GM12875 (cell line): ENCODE measurements at regions not wholly inside any gene's neighbourhood (a gene's known extent, or its start where the extent isn't known, plus 50 kb on each side); places are given as distances from the start of the nearest gene placed in this dataset.
A peak's percentile ranks its signal among the peaks of the same experiment; 100 is the strongest.

ENCODE experiments used
- H3K4me3 ChIP-seq: one replicate; pipeline ENCODE4 v1.5.1; 2011; ENCODE audit warnings: low read depth, low read length, control low read depth
- TF ChIP-seq, protein P1 (sequence below): IDR thresholded peaks from 2 replicates; pipeline ENCODE4 v1.5.1; 2011; ENCODE audit warnings: low read depth, mild to moderate bottlenecking, control low read depth, inconsistent platforms, low read length, moderate library complexity, borderline replicate concordance; ENCODE audit not compliant: insufficient read depth

DNA sequence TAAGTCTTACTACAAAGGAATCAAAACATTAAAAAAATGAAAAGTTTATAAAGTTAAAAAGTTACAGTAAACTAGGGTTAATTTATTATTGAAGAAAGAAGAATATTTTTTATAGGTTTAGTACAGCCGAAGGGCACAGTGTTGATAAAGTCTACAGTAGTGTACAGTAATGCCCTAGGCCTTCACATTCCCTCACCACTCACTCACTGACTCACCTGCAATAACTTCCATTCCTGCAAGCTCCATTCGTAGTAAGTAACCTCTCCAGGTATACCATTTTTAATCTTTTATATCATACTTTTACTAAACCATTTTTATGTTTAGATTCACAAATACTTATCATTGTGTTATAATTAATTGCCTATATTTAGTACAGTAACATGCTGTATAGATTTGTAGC lies 307.5 kb upstream of the FAM241A start:
- H3K4me3 ChIP-seq = no peak overlapping the region
- TF ChIP-seq, protein P1, sequence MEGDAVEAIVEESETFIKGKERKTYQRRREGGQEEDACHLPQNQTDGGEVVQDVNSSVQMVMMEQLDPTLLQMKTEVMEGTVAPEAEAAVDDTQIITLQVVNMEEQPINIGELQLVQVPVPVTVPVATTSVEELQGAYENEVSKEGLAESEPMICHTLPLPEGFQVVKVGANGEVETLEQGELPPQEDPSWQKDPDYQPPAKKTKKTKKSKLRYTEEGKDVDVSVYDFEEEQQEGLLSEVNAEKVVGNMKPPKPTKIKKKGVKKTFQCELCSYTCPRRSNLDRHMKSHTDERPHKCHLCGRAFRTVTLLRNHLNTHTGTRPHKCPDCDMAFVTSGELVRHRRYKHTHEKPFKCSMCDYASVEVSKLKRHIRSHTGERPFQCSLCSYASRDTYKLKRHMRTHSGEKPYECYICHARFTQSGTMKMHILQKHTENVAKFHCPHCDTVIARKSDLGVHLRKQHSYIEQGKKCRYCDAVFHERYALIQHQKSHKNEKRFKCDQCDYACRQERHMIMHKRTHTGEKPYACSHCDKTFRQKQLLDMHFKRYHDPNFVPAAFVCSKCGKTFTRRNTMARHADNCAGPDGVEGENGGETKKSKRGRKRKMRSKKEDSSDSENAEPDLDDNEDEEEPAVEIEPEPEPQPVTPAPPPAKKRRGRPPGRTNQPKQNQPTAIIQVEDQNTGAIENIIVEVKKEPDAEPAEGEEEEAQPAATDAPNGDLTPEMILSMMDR = no peak

DNA sequence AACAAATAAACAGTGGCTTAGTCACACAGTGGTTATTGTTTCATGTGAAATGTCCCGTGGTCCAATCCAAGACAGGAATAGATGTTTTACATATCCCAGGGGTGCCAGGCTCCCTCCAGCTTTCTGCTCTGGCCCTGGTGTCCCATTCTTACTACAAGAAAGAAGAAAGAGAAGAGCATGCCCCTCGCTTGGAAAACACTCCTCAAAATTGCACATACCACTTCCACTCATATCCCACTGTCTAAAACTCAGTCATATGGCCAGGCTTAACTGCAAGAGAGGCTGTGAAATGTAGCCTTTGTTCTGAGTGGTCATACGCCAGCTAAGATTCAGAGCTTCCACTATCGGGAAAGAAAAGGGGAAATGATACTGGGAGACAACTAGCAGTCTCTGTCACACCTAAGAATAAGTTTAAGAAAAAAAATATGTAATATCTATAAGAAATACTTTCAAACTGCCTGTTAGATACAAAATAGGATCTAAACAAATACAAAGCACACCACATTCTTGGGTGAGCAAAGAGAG lies 306.8 kb upstream of the FAM241A start:
- TF ChIP-seq, protein P1 = no peak
- no peak overlapping the region for H3K4me3 ChIP-seq

DNA sequence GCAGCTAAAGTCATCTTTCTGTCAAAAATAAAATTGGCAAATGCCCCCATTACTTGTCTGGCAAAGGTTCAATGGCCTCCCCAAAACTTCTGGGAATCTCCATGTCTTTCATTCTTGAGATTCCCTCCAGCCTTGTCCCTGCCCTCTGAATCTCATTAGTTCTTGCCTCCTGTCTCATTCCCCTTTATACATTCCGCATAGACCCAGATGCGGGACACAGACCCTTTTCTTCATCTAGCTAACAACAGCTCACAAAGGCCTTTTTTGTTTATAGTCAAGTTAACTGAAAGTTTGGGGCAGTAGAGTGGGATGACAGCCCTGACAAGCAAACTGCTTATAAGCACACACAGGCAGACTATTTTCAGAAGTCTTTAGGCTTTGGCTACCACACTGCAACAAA lies 306.1 kb upstream of the FAM241A start:
- no peak overlapping the region for H3K4me3 ChIP-seq
- TF ChIP-seq, protein P1 = no peak

DNA sequence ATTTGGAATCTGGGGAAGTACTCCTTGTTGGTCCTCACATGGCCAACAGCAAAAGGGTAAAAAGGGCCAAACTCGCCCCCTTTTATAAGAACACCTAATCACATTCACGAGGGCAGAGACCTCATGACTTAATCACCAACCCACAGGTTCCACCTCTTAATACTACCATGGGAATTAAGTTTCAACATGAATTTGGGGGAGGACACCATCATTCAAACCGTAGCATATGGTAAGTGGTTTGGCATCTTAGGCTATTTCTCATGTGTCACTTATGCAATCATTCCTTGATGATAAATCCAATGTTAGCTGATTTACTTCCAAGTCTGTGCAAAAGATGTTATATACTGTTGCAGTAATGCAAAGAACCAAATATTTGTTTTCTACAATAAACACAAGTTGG lies 302.9 kb upstream of the FAM241A start:
- TF ChIP-seq, protein P1 = no peak

DNA sequence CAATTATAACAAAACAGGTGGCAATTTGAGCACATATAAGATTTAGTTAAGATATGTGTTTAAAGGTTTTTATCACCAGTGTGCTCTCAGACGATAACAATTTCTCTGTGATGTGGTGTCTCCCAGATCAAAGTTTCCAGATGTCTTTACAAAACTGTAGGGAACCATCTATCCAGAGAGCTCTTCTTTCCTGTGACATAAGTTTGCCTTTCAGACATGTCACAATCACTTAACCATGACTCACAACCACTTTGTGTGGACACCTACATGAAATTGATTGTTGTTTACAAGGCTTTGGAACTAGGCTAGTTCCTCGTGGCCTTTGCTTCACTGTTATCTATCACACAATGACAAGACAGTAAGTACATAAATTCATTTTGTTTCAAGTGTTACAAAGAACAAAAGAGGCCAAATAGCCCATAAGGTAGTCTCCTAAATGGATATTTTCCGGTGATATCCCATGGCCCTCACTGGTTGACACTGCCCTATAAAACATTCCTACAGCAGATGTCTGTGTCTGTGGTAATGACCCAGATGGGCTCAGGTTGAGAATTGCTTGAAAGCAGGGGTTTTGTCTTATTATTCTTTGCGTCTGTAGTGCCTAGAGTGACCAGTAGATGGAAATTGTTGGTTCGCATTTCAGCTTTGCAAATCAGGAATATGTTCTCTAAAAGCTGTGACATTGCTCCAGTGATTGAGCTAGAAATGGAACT lies 297.8 kb upstream of the FAM241A start:
- TF ChIP-seq, protein P1 = peak; percentile 28; the same call in 1 of the 2 replicates

More for the DNA sequence above, 302.9 kb upstream of the FAM241A start:
- no peak overlapping the region for H3K4me3 ChIP-seq

DNA sequence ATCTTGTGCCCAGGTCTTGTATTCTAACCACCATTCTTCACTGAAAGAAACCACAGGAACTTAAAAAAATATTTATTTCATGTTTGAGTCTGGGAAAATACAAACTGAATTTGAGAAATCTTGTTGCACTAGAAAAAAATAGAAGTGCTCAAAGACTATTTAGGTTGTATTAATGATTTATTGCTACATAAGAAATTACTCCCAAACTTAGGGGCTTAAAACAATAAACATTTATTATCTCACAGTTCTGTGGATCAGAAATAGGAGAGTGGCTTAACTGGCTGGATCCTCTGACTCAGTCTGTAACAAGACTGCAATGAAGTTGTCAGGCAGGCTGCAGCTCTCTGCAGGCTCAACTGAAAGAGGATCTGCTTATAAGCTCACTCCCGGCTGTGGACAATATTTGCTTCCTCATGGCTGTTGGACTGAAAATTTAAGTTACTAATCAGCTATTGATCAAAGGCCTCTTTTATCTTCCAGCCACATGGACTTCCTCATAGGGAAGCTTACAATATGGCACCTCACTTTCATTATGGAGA lies 295.4 kb upstream of the FAM241A start:
- TF ChIP-seq, protein P1 = no peak
- no peak overlapping the region for H3K4me3 ChIP-seq

More for the DNA sequence above, 297.8 kb upstream of the FAM241A start:
- H3K4me3 ChIP-seq = no peak overlapping the region
